GM18858 (cell line): ENCODE measurements at regions not wholly inside any gene's neighbourhood (a gene's known extent, or its start where the extent isn't known, plus 50 kb on each side); places are given as distances from the start of the nearest gene placed in this dataset.

Experiments
- ATAC-seq: cut with Tn5 transposase; IDR thresholded peaks from one replicate; pipeline ENCODE4 v1.9.1; 2021; ENCODE audit not compliant: unreplicated experiment

DNA sequence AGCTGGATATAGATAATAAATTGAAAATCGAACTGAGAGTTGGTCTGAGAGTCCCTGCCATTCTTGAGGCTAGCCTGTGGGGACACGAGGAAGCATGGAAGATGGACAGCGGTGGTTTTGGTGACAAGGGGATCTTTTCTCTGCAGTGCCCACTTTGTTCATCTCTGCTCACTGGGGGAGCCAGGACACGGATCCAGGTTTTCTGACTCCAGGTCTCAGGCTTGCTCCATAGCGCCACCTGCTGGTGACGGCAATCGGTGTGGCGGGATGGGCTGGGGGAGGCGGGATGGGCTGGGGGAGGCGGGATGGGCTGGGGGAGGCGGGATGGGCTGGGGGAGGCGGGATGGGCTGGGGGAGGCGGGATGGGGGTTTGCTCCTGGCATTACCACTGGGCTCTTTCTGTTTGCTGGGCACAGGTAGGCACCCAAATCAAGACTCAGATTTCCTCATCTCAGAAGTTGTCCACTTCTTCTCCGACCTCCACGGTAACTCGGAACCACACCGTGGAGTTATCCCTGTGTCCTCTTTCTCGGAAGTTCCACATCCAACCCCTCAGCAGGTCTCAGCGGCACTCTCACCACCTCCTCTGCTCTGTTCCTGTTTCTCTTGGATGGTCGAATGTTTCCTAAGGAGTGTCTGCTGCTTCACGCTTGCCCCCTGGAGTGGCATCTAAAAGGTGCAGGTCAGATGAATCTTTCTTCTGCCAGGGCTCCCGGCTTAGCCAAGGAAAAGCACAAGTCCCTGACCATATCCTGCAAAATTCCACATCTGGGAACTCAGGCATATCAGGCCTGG, 142.4 kb downstream of the CYLD start:
- ATAC-seq, result no peak

GRCh38 chr16:50881956-50882355, 140.1 kb downstream of the CYLD start:
- no peak for ATAC-seq

GRCh38 chr16:50881331-50881830, 139.5 kb downstream of the CYLD start:
- no peak for ATAC-seq

DNA sequence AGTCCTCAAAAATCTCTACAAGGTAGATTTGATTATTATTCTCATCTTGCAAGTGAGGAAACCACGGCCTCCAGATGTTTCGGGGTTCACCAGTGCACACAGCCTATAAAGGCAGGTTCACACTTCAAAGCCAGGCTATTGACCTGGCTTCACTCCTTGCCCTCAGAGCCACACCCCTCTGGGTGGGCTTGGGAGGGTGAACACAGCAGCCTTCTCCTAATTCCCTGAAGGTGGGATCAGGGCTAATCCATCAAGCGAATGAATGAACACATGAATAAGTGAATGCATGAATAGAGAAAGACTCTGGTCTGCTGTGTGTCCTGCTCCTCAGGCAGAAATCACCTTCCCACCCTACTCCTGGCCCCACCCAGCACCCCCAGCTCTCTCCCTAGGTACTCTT, 139.0 kb downstream of the CYLD start:
- ATAC-seq, result no peak

DNA sequence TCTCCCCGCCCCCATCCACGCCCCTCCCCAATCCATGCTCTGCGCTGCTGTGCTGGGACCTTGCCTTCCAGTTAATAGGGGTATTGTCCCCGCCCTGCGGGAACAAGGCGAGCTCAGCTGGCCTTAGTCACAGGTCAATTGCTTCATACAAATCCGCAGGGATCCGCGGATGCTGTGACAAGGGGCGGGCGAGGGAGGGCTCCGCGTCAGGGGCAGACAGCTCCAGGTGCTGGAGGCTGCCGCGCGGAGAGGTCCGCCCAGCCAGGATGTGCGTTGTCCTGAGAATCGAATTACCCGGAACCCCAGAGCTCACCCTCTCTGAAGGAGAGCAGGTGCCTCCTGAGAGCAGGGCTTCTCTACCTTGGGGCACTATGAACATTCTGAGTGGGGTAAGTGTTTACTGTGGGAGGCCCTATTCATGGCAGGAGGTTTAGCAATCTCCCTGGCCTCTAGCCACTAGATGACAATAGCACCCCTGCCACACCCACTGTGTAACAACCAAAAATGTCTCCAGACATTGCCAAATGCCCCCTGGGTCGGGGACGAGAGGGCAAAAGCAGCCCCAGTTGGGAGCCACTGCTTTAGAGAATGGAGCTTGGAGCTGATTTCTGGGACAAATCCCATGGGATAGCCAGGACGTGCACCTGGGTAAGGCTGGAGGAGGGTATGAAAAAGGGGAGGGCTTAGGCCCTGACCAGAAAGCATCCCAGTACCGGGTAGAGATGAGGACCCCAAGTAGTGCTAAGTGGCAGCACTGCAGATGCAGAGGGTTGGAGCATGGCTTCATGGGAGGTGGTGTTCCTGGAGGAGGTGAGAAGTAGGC, 138.2 kb downstream of the CYLD start:
- no peak for ATAC-seq

- no peak for ATAC-seq
These were observed 137.2 kb downstream of the CYLD start for GRCh38 chr16:50878966-50879615.

GRCh38 chr16:50878536-50878935, 136.7 kb downstream of the CYLD start:
- no peak for ATAC-seq

GRCh38 chr16:50876263-50876662, 134.4 kb downstream of the CYLD start:
- ATAC-seq, result no peak

DNA sequence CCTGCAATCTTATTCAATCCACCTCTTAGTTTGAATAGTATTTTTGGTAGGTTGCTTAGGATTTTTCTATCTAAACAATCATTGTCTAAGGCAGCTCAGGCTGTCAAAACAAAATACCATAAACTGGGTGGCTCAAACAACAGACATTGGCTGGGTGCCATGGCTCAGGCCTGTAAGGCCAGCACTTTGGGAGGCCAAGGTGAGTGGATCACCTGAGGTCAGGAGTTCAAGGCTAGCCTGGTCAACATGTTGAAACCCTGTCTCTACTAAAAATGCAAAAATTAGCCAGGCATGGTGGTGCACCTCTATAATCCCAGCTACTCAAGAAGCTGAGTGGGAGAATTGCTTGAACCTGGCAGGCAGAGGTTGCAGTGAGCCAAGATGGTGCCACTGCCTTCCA, 126.7 kb downstream of the CYLD start:
- no peak for ATAC-seq

DNA sequence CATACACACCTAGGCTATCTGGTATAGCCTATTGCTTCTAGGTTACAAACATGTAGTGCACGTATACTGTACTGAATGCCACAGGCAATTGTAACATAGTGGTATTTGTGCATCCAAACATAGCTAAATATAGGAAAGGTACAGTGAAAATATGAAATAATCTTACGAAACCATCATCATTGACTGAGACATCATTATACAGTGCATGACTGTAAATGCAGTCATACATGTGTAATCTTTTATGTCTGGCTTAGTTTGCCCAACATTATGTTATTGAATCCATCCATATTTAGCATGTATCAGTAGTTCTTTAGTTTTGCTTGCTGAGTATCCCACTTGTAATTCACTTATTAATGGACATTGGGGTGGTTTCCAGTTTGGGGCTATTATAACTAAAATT, 124.9 kb downstream of the CYLD start:
- no peak for ATAC-seq

- ATAC-seq, result no peak
These were observed 122.5 kb downstream of the CYLD start for GRCh38 chr16:50864386-50864785.

GRCh38 chr16:50863644-50864144, 121.8 kb downstream of the CYLD start:
- no peak for ATAC-seq

DNA sequence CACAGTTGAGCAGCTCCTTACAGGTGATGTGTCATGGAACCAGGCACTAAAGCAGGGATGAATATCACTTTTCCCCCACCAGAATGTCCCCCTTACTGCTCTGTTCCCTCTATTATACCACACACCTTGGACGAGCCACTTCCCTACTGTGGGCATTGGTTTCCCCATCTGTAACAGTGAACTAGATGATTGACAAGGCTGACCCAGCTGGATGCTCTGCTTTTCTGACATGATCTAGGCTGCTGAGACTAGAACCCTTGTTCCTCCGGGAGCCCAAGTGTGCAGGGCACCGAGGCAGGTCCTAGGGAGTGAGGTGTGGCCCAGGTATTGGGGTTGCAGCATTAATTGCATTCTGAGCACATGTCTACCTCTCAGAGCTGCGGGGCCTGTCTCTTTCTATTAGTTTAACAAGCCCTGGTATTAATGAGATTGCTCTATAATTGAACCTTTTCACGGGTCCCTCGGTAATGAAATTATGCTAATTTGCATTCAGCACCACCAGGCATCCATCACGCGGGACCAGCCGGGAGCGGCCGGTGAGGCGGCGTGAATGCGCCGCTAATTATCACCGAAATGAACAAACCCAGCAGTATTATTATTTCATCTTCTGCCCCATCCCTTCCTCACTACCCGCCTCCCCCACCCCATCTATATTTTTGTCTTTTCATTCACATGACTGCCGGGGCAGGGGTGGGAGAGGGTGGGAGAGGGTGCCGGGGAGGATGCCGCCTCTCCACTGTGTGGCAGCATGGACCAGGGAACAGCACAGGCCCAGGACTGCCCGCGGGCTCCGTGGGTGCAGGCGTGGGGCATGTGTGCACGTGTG, 121.1 kb downstream of the CYLD start:
- no peak for ATAC-seq

GRCh38 chr16:50861970-50862411, 120.1 kb downstream of the CYLD start:
- ATAC-seq, result no peak

- ATAC-seq, result no peak
These were observed 119.6 kb downstream of the CYLD start for GRCh38 chr16:50861451-50861850.

- ATAC-seq, result no peak
These were observed 117.9 kb downstream of the CYLD start for GRCh38 chr16:50859628-50860360.

GRCh38 chr16:50858877-50859627, 117.2 kb downstream of the CYLD start:
- ATAC-seq, result no peak

GRCh38 chr16:50858376-50858775, 116.5 kb downstream of the CYLD start:
- ATAC-seq, result no peak

- ATAC-seq, result no peak
These were observed 116.0 kb downstream of the CYLD start for GRCh38 chr16:50857881-50858280.
